ENCODE measurements at regions not wholly inside any gene's neighbourhood (a gene's known extent, or its start where the extent isn't known, plus 50 kb on each side); places are given as distances from the start of the nearest gene placed in this dataset.

DNA sequence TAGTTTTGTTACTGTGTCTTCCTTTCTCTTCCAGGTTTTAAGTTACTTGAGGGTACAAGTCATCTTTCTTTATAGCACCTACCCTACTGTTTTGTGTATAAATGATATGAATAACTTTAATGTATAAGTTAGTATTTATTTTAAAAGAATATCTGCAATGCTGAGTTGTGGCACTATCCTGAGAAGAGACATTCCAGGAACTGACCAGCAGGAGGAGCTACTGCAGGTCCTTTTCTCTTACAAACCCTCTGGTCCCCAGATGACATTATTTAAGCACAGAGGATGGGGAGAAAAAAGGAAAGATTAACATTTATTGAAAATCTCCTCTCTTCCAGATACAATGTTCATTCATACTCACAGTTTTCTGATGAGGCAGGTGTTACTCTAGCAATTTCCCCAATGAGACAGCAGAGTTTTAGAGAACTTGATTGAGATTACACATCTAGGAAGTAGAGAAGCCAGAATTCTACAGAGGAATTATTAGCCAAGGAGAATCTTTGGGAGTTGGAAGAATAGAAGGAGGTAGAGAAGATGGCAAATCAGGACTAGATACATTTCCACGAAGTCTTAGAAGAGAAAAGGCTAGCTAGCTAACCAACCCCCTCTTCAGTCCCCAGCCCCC lies 541.2 kb upstream of the API5 start:
- no peaks in the 10 kb centered on the region for H3K27me3 ChIP-seq
- 10 to 22% methylated on average over 1 of the region's 1 CpG for WGBS, 2 donors
- ATAC-seq: no peak
- H3K9me3 ChIP-seq: no peaks in the 10 kb centered on the region
- H3K4me1 ChIP-seq: no peaks in the 10 kb centered on the region
- no peak overlapping the region for H3K4me3 ChIP-seq
- peak; percentile 12 to 42 (median 20) for DNase-seq
- TF ChIP-seq CTCF (IDR thresholded peaks at IDR 0.05): peak in 6 of 7 experiments; percentile 48 to 59 (median 52)
- no peak for TF ChIP-seq POLR2A (IDR thresholded peaks at IDR 0.05)
- H3K36me3 ChIP-seq (replicated peaks in 1 of 2; ENCODE audit: insufficient read depth in 1 of 2, low read depth in 2 of 2): no peaks in the 10 kb centered on the region
- H3K27ac ChIP-seq: no peak overlapping the region
- intact Hi-C loops (cut with DNase I): loop anchor here (10.0 kb wide), 1 partner anchor 514 kb away; no protein-coding TSS in a partner anchor

- Histone ChIP-seq H3K9me3 (no peaks in the 10 kb centered on the region), H3K36me3 (replicated peaks in 1 of 2; ENCODE audit: insufficient read depth in 1 of 2, low read depth in 2 of 2) (no peaks in the 10 kb centered on the region), H3K27me3 (no peaks in the 10 kb centered on the region), H3K27ac (no peak overlapping the region), H3K4me1 (no peaks in the 10 kb centered on the region), H3K4me3 (no peak overlapping the region)
- TF ChIP-seq POLR2A (IDR thresholded peaks at IDR 0.05) (no peak), CTCF (IDR thresholded peaks at IDR 0.05) (no peak)
- ATAC-seq: no peak
- no peak for DNase-seq
- intact Hi-C loops (cut with DNase I): loop anchor here (10.0 kb wide), 1 partner anchor 512 kb away; no protein-coding TSS in a partner anchor
- WGBS, 2 donors: 24 to 32% methylated on average over 5 of the region's 5 CpGs
Observed at GRCh38 chr11:42772886-42773285, 538.9 kb upstream of the API5 start.

- H3K9me3 ChIP-seq: no peaks in the 10 kb centered on the region
- intact Hi-C loops (cut with DNase I): loop anchor here (10.0 kb wide), 1 partner anchor 511 kb away; no protein-coding TSS in a partner anchor
Observed at GRCh38 chr11:42773729-42774128, 538.1 kb upstream of the API5 start.

DNA sequence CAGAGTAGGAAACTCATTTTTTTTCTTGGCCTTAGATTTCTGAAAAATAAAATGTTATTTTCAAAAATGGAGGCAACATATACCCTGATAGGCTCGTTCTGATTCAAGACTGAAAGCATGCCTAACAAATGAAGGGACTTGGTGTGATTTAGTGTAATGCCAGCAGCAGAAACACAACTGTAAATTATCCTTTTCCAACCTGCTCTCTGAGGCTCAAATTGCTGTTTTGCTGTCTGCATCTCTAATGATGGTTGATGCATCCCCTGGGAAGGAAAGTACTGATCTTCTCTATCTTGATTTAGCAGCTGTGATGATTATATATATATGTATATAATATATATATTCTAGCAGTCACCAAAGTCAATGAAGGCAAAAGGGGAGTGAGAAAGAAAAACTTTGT lies 537.2 kb upstream of the API5 start:
- Histone ChIP-seq H3K4me1 (no peaks in the 10 kb centered on the region), H3K36me3 (replicated peaks in 1 of 2; ENCODE audit: insufficient read depth in 1 of 2, low read depth in 2 of 2) (no peaks in the 10 kb centered on the region), H3K4me3 (no peak overlapping the region), H3K27ac (no peak overlapping the region), H3K9me3 (no peaks in the 10 kb centered on the region), H3K27me3 (peaks cover 0 to under 1% of the 10 kb centered on the region in 2 donors)
- intact Hi-C loops (cut with DNase I): loop anchor here (10.0 kb wide), 1 partner anchor 510 kb away; no protein-coding TSS in a partner anchor
- ATAC-seq (no peak), DNase-seq (no peak)
- 17 to 38% methylated on average over 1 of the region's 1 CpG for WGBS, 2 donors
- no peak for TF ChIP-seq POLR2A (IDR thresholded peaks at IDR 0.05)

More at GRCh38 chr11:42773729-42774128, 538.1 kb upstream of the API5 start:
- H3K4me3 ChIP-seq: no peak overlapping the region
- WGBS, 2 donors: 52% methylated on average over 5 of the region's 5 CpGs
- DNase-seq (no peak), ATAC-seq (no peak)
- H3K4me1 ChIP-seq: no peaks in the 10 kb centered on the region
- no peak for TF ChIP-seq POLR2A (IDR thresholded peaks at IDR 0.05)
- no peak for TF ChIP-seq CTCF (IDR thresholded peaks at IDR 0.05)
- no peaks in the 10 kb centered on the region for H3K27me3 ChIP-seq
- H3K36me3 ChIP-seq (replicated peaks in 1 of 2; ENCODE audit: insufficient read depth in 1 of 2, low read depth in 2 of 2): no peaks in the 10 kb centered on the region
- H3K27ac ChIP-seq: no peak overlapping the region

GRCh38 chr11:42777776-42778175 lies 534.0 kb upstream of the API5 start:
- Histone ChIP-seq H3K36me3 (replicated peaks in 1 of 2; ENCODE audit: insufficient read depth in 1 of 2, low read depth in 2 of 2) (no peaks in the 10 kb centered on the region), H3K4me3 (no peak overlapping the region), H3K27ac (no peak overlapping the region), H3K4me1 (no peaks in the 10 kb centered on the region), H3K27me3 (peaks cover 0 to 4% of the 10 kb centered on the region in 2 donors), H3K9me3 (no peaks in the 10 kb centered on the region)
- TF ChIP-seq CTCF (IDR thresholded peaks at IDR 0.05) (no peak), POLR2A (IDR thresholded peaks at IDR 0.05) (no peak)
- DNase-seq (no peak), ATAC-seq (no peak)
- 60 to 67% methylated on average over 4 of the region's 4 CpGs for WGBS, 2 donors
- intact Hi-C loops (cut with DNase I): loop anchor here (10.0 kb wide), 1 partner anchor 507 kb away; no protein-coding TSS in a partner anchor
